ENCODE measurements at regions not wholly inside any gene's neighbourhood (a gene's known extent, or its start where the extent isn't known, plus 50 kb on each side); places are given as distances from the start of the nearest gene placed in this dataset.

GRCh38 chr9:107597743-107598217, 108.2 kb upstream of the KLF4 start:
- Histone ChIP-seq H3K27me3 (ENCODE audit: control insufficient read depth, insufficient read depth, low read length) (no peaks in the 10 kb centered on the region), H3K27ac (ENCODE audit: low read depth, low read length) (no peak overlapping the region)

DNA sequence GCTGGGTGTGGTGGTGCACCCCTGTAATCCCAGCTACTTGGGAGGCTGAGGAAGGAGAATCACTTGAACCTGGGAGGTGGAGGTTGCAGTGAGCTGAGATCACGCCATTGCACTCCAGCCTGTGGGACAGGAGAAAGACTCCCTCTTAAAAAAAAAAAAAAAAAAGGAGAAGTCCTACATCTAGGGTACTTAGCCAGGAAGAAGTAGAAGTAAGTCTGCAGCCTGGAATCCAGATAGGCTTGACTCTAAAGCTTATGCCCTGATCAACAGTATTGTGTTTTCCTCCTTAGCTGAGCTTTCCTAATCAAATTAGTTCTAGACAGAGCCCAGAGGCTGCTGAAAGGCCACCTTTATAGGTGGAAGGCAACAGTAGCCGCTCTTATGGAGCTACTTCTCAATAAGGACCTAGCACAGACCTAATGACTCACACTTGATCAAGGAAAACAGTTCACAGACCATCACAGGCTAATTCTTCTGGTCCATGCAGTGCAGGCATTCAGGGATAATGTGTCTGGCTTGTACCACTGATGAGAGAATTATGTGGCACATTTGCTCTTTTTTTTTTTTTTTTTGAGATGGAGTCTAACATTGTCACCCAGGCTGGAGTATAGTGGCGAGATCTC, 105.5 kb upstream of the KLF4 start:
- Histone ChIP-seq H3K27me3 (ENCODE audit: control insufficient read depth, insufficient read depth, low read length) (no peaks in the 10 kb centered on the region), H3K9ac (ENCODE audit: low read length) (no peak overlapping the region), H3K27ac (ENCODE audit: low read depth, low read length) (no peak overlapping the region), H3K36me3 (ENCODE audit: control insufficient read depth, insufficient read depth, low read length) (no peaks in the 10 kb centered on the region), H3K4me3 (ENCODE audit: low read depth, low read length) (no peak overlapping the region), H3K4me1 (ENCODE audit: control insufficient read depth, insufficient read depth, low read length) (peaks cover 18% of the 10 kb centered on the region; the same call in 1 of the 2 replicates), H3K9me3 (ENCODE audit: control insufficient read depth, insufficient read depth, low read depth, low read length) (no peaks in the 10 kb centered on the region)

More at GRCh38 chr9:107597743-107598217, 108.2 kb upstream of the KLF4 start:
- Histone ChIP-seq H3K36me3 (ENCODE audit: control insufficient read depth, insufficient read depth, low read length) (no peaks in the 10 kb centered on the region), H3K4me1 (ENCODE audit: control insufficient read depth, insufficient read depth, low read length) (peaks cover 20% of the 10 kb centered on the region; the same call in 1 of the 2 replicates), H3K9me3 (ENCODE audit: control insufficient read depth, insufficient read depth, low read depth, low read length) (no peaks in the 10 kb centered on the region), H3K4me3 (ENCODE audit: low read depth, low read length) (no peak overlapping the region), H3K9ac (ENCODE audit: low read length) (no peak overlapping the region)

DNA sequence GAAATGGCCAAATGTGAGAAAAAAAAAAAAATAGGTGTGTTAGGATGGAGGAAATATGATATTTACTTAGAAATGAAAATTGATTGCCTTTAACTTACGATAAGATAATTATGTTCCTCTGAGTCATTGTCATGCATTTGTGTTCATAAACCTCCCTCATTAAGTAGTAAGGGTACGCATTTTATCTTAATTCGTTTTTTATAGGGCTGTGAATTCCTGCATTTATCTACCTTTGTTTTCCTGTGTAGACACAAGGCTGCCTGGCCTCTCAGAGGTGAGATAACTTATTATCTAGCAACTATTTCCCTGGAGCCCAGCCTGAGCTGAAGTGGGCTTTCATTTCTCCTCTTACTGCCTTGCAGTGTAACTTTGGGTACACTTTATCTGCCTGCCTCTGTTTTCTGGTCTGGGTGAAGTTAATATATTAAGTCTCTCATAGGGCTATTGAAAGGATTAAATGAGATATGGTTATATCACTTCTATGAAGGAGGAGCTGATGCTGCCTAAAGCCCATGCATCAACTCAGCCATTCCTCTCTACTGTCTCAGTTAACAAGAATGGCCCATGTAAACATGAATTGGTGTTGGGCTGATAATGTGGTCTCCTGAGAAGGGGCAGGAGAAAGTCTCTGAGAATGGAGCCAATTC, 103.8 kb upstream of the KLF4 start:
- Histone ChIP-seq H3K27me3 (ENCODE audit: control insufficient read depth, insufficient read depth, low read length) (no peaks in the 10 kb centered on the region), H3K36me3 (ENCODE audit: control insufficient read depth, insufficient read depth, low read length) (no peaks in the 10 kb centered on the region), H3K27ac (ENCODE audit: low read depth, low read length) (no peak overlapping the region), H3K9ac (ENCODE audit: low read length) (no peak overlapping the region), H3K4me3 (ENCODE audit: low read depth, low read length) (no peak overlapping the region), H3K4me1 (ENCODE audit: control insufficient read depth, insufficient read depth, low read length) (0 out of 2 replicates have a peak, but pooled peaks cover 11% of the 10 kb centered on the region), H3K9me3 (ENCODE audit: control insufficient read depth, insufficient read depth, low read depth, low read length) (no peaks in the 10 kb centered on the region)

- H3K9me3 ChIP-seq (ENCODE audit: control insufficient read depth, insufficient read depth, low read depth, low read length): no peaks in the 10 kb centered on the region
- no peak overlapping the region for H3K9ac ChIP-seq (ENCODE audit: low read length)
- no peak overlapping the region for H3K4me3 ChIP-seq (ENCODE audit: low read depth, low read length)
- no peaks in the 10 kb centered on the region for H3K27me3 ChIP-seq (ENCODE audit: control insufficient read depth, insufficient read depth, low read length)
- H3K36me3 ChIP-seq (ENCODE audit: control insufficient read depth, insufficient read depth, low read length): no peaks in the 10 kb centered on the region
- H3K4me1 ChIP-seq (ENCODE audit: control insufficient read depth, insufficient read depth, low read length): peaks cover 5% of the 10 kb centered on the region; the same call in 1 of the 2 replicates
- no peak overlapping the region for H3K27ac ChIP-seq (ENCODE audit: low read depth, low read length)
These were observed 102.9 kb upstream of the KLF4 start for GRCh38 chr9:107592424-107592823.

- H3K36me3 ChIP-seq (ENCODE audit: control insufficient read depth, insufficient read depth, low read length): no peaks in the 10 kb centered on the region
- peaks cover 6% of the 10 kb centered on the region; the same call in 1 of the 2 replicates for H3K4me1 ChIP-seq (ENCODE audit: control insufficient read depth, insufficient read depth, low read length)
- H3K4me3 ChIP-seq (ENCODE audit: low read depth, low read length): no peak overlapping the region
- H3K27ac ChIP-seq (ENCODE audit: low read depth, low read length): no peak overlapping the region
- no peak overlapping the region for H3K9ac ChIP-seq (ENCODE audit: low read length)
- H3K27me3 ChIP-seq (ENCODE audit: control insufficient read depth, insufficient read depth, low read length): no peaks in the 10 kb centered on the region
- H3K9me3 ChIP-seq (ENCODE audit: control insufficient read depth, insufficient read depth, low read depth, low read length): no peaks in the 10 kb centered on the region
These were observed 102.2 kb upstream of the KLF4 start for GRCh38 chr9:107591781-107592180.

DNA sequence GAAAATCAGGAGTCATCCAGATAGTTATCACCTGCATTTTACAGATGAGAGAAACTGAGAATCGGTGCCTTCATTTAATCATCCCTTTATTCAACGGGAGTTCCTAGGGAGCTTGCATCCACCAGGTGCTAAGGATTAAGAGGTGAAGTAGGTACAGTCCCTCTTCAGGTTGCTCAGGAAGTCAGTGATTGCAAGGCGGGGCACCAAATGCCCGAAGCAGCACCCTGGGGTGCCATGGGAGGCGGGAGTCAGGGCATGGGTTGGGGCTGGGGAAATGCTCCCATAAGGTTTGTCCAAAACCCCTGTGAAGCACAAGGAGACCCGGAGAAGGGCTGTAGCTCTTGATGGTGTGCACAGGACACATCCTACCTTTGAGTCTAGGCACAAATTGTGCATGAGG, 98.8 kb upstream of the KLF4 start:
- no peak overlapping the region for H3K9ac ChIP-seq (ENCODE audit: low read length)
- H3K27me3 ChIP-seq (ENCODE audit: control insufficient read depth, insufficient read depth, low read length): no peaks in the 10 kb centered on the region
- no peak overlapping the region for H3K4me3 ChIP-seq (ENCODE audit: low read depth, low read length)

GRCh38 chr9:107587191-107587963, 97.8 kb upstream of the KLF4 start:
- H3K36me3 ChIP-seq (ENCODE audit: control insufficient read depth, insufficient read depth, low read length): no peaks in the 10 kb centered on the region
- H3K4me3 ChIP-seq (ENCODE audit: low read depth, low read length): no peak overlapping the region
- H3K4me1 ChIP-seq (ENCODE audit: control insufficient read depth, insufficient read depth, low read length): peaks cover 3% of the 10 kb centered on the region; the same call in 1 of the 2 replicates
- no peaks in the 10 kb centered on the region for H3K9me3 ChIP-seq (ENCODE audit: control insufficient read depth, insufficient read depth, low read depth, low read length)
- H3K27ac ChIP-seq (ENCODE audit: low read depth, low read length): no peak overlapping the region
- H3K27me3 ChIP-seq (ENCODE audit: control insufficient read depth, insufficient read depth, low read length): no peaks in the 10 kb centered on the region
- H3K9ac ChIP-seq (ENCODE audit: low read length): no peak overlapping the region

More for the DNA sequence above, 98.8 kb upstream of the KLF4 start:
- H3K4me1 ChIP-seq (ENCODE audit: control insufficient read depth, insufficient read depth, low read length): peaks cover 6% of the 10 kb centered on the region; the same call in 1 of the 2 replicates
- H3K27ac ChIP-seq (ENCODE audit: low read depth, low read length): no peak overlapping the region
- no peaks in the 10 kb centered on the region for H3K9me3 ChIP-seq (ENCODE audit: control insufficient read depth, insufficient read depth, low read depth, low read length)
- H3K36me3 ChIP-seq (ENCODE audit: control insufficient read depth, insufficient read depth, low read length): no peaks in the 10 kb centered on the region

GRCh38 chr9:107586493-107586892, 96.9 kb upstream of the KLF4 start:
- Histone ChIP-seq H3K27me3 (ENCODE audit: control insufficient read depth, insufficient read depth, low read length) (no peaks in the 10 kb centered on the region), H3K4me3 (ENCODE audit: low read depth, low read length) (no peak overlapping the region)

DNA sequence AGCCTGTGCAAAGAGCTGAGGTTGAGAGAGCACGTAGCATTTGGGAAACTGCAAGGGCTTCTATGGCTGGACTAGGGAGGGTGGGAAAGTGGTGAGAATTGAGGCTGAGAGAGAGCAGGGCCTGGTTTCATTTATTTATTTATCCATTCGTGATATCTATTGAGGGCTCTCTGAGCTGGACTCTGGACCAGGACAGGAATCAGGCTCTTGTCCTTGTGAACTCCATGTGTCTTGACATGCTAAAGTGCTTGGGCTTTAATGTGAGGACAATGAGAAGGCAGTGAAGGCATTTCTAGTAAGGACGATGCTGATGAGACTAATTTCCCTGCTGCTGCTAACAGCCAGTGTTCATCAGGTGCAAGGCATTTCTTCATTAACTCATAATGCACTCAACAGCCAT, 95.9 kb upstream of the KLF4 start:
- H3K27ac ChIP-seq (ENCODE audit: low read depth, low read length): no peak overlapping the region
- H3K4me3 ChIP-seq (ENCODE audit: low read depth, low read length): no peak overlapping the region
- no peak overlapping the region for H3K9ac ChIP-seq (ENCODE audit: low read length)
- H3K4me1 ChIP-seq (ENCODE audit: control insufficient read depth, insufficient read depth, low read length): peaks cover 3% of the 10 kb centered on the region; the same call in 1 of the 2 replicates
- no peaks in the 10 kb centered on the region for H3K36me3 ChIP-seq (ENCODE audit: control insufficient read depth, insufficient read depth, low read length)
- no peaks in the 10 kb centered on the region for H3K9me3 ChIP-seq (ENCODE audit: control insufficient read depth, insufficient read depth, low read depth, low read length)
- no peaks in the 10 kb centered on the region for H3K27me3 ChIP-seq (ENCODE audit: control insufficient read depth, insufficient read depth, low read length)

More at GRCh38 chr9:107586493-107586892, 96.9 kb upstream of the KLF4 start:
- Histone ChIP-seq H3K9me3 (ENCODE audit: control insufficient read depth, insufficient read depth, low read depth, low read length) (no peaks in the 10 kb centered on the region), H3K36me3 (ENCODE audit: control insufficient read depth, insufficient read depth, low read length) (no peaks in the 10 kb centered on the region), H3K27ac (ENCODE audit: low read depth, low read length) (no peak overlapping the region), H3K4me1 (ENCODE audit: control insufficient read depth, insufficient read depth, low read length) (peaks cover 3% of the 10 kb centered on the region; the same call in 1 of the 2 replicates), H3K9ac (ENCODE audit: low read length) (no peak overlapping the region)

- Histone ChIP-seq H3K9me3 (ENCODE audit: control insufficient read depth, insufficient read depth, low read depth, low read length) (no peaks in the 10 kb centered on the region), H3K27me3 (ENCODE audit: control insufficient read depth, insufficient read depth, low read length) (no peaks in the 10 kb centered on the region), H3K36me3 (ENCODE audit: control insufficient read depth, insufficient read depth, low read length) (no peaks in the 10 kb centered on the region), H3K9ac (ENCODE audit: low read length) (no peak overlapping the region), H3K4me1 (ENCODE audit: control insufficient read depth, insufficient read depth, low read length) (peaks cover 3% of the 10 kb centered on the region; the same call in 1 of the 2 replicates), H3K4me3 (ENCODE audit: low read depth, low read length) (no peak overlapping the region), H3K27ac (ENCODE audit: low read depth, low read length) (no peak overlapping the region)
These were observed 95.4 kb upstream of the KLF4 start for GRCh38 chr9:107584944-107585343.

DNA sequence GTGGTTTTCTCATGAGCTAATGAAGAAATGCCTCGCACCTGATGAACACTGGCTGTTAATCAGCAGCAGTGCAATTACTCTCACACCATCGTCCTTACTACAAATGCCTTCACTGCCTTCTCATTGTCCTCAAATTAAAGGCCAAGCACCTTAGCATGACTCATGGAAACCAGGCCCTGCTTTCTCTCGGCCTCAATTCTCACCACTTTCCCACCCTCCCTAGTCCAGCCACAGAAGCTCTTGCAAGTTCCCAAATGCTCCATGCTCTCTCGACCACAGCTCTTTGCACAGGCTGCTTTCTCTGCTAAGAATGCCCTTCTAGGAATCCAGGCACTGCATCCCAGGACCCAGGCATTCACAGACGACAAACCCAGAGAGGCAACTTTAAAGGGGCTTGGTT, 94.6 kb upstream of the KLF4 start:
- H3K27ac ChIP-seq (ENCODE audit: low read depth, low read length): no peak overlapping the region
- peaks cover 3% of the 10 kb centered on the region; the same call in 1 of the 2 replicates for H3K4me1 ChIP-seq (ENCODE audit: control insufficient read depth, insufficient read depth, low read length)
- no peak overlapping the region for H3K9ac ChIP-seq (ENCODE audit: low read length)
- no peaks in the 10 kb centered on the region for H3K9me3 ChIP-seq (ENCODE audit: control insufficient read depth, insufficient read depth, low read depth, low read length)
- H3K27me3 ChIP-seq (ENCODE audit: control insufficient read depth, insufficient read depth, low read length): no peaks in the 10 kb centered on the region
- H3K36me3 ChIP-seq (ENCODE audit: control insufficient read depth, insufficient read depth, low read length): no peaks in the 10 kb centered on the region
- no peak overlapping the region for H3K4me3 ChIP-seq (ENCODE audit: low read depth, low read length)

Data from HUES6 (cell line).